ENCODE measurements at regions not wholly inside any gene's neighbourhood (a gene's known extent, or its start where the extent isn't known, plus 50 kb on each side); places are given as distances from the start of the nearest gene placed in this dataset.

DNA sequence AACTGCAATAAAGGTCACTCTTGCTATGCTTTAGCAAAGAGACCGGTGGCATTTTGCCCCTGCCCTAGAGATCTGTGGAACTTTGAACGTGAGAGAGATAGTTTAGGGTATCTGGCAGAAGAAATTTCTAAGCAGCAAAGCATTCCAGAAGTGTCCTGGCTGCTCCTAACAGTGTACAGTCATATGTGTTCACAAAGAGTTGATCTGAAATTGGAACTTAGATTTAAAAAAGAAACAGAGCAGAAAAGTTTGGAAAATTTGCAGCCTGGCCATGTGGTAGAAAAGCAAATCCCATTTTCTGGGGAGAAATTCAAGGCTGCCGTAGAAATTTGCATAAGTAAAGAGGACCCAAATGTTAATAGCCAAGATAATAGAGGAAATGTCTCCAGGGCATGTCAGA lies 169.2 kb downstream of the FGF1 start:
- TF ChIP-seq POLR2A (IDR thresholded peaks at IDR 0.05; ENCODE audit: insufficient read depth in 1 of 2, low read depth in 2 of 2, low read length in 2 of 2) (no peak), CTCF (CRISPR knock-in tag; IDR thresholded peaks at IDR 0.05) (no peak), SSRP1 (CRISPR knock-in tag; IDR thresholded peaks at IDR 0.05) (no peak), ZNF549 (CRISPR knock-in tag; IDR thresholded peaks at IDR 0.05) (no peak)
